GM06990 (cell line): ENCODE measurements at regions not wholly inside any gene's neighbourhood (a gene's known extent, or its start where the extent isn't known, plus 50 kb on each side); places are given as distances from the start of the nearest gene placed in this dataset.

Source experiments
- DNase-seq: peaks from one replicate; pipeline ENCODE4 v3.0.0-alpha.2; 2011; ENCODE audit not compliant: insufficient read length; ENCODE audit errors: extremely low read depth
- H3K27me3 ChIP-seq: replicated peaks from 2 replicates; pipeline ENCODE4 v1.6.0; 2011; ENCODE audit warnings: low read length; ENCODE audit not compliant: control insufficient read depth, insufficient read depth
- H3K36me3 ChIP-seq: 2 replicates; pipeline ENCODE4 v1.5.1; 2011; ENCODE audit warnings: low read length; ENCODE audit not compliant: control insufficient read depth, insufficient read depth
- H3K4me3 ChIP-seq: replicated peaks from 2 replicates; pipeline ENCODE4 v1.5.1; 2011; ENCODE audit warnings: low read depth, mild to moderate bottlenecking, control low read depth, low read length
- CTCF ChIP-seq: IDR thresholded peaks from 2 replicates; pipeline ENCODE4 v1.5.1; 2011; ENCODE audit warnings: low read length, control low read depth, mild to moderate bottlenecking, inconsistent platforms; ENCODE audit not compliant: insufficient read depth, poor library complexity, severe bottlenecking

GRCh38 chr10:57221674-57222073 lies 860.6 kb upstream of the ZWINT start:
- Histone ChIP-seq H3K4me3 (no peak overlapping the region), H3K36me3 (no peaks in the 10 kb centered on the region), H3K27me3 (no peaks in the 10 kb centered on the region)
- no peak for TF ChIP-seq CTCF
- no peak for DNase-seq

- Histone ChIP-seq H3K36me3 (no peaks in the 10 kb centered on the region), H3K27me3 (no peaks in the 10 kb centered on the region), H3K4me3 (no peak overlapping the region)
- no peak for DNase-seq
- TF ChIP-seq CTCF: no peak
Observed at GRCh38 chr10:57218382-57218781, 857.3 kb upstream of the ZWINT start.

DNA sequence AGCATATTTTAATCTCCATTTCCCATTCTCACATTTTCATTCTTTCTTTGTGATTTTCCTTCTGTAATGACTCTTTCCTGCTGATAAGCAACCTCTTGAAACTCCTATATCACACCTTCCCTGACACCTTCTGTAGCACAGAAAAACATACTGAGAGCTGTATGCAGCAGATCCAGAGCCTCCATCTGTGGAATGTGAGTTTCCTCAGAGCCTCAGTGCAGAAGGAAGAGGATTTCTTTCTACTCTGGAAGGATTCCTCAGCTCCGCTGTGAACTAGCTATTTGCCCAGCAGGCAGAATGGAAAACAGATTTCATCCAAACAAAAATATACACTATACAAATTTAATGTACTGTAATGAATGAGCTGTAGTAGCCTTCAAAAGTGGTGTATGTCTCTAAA lies 841.3 kb upstream of the ZWINT start:
- H3K4me3 ChIP-seq: no peak overlapping the region
- H3K36me3 ChIP-seq: no peaks in the 10 kb centered on the region
- TF ChIP-seq CTCF: no peak
- DNase-seq: no peak
- no peaks in the 10 kb centered on the region for H3K27me3 ChIP-seq

DNA sequence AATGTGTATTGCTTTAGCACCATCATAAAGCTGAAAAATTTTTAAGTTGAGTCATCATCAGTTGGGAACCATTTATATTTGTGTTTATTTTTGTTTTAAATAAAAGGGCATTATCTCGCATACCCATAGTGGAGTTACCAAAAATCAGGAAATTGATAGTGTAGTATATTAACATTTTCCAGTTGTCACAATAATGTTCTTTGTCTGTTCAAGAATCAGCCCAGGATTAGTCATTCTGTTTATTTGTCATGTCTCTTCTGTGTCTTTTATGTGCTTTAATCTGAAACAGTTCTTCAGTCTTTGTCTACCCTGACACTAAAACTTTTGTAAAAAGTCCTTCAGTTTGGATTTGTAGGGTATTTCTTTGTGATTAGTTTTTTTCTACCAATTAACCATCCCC lies 827.8 kb upstream of the ZWINT start:
- no peak for DNase-seq
- H3K4me3 ChIP-seq: no peak overlapping the region

DNA sequence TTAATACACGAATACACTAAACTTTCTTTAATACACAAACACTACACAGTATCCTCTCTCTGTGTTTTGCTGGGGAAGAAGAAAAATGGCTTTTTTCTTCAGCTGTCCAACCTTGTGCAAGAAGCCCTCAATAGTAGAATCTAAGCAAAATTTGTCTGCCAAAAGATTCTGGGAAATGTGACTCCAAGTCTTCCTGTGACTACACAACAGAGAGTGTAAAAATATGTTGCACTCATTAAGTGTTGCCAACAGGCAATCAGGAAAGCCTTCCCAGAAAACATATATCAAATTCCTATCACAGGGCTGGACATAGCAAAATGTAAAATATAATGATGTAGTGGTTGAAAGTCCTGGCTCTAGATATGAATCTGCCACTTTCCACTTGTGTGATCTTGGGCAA lies 825.1 kb upstream of the ZWINT start:
- Histone ChIP-seq H3K4me3 (no peak overlapping the region), H3K36me3 (no peaks in the 10 kb centered on the region), H3K27me3 (no peaks in the 10 kb centered on the region)
- DNase-seq: no peak
- no peak for TF ChIP-seq CTCF

More for the DNA sequence above, 827.8 kb upstream of the ZWINT start:
- Histone ChIP-seq H3K27me3 (no peaks in the 10 kb centered on the region), H3K36me3 (no peaks in the 10 kb centered on the region)
- TF ChIP-seq CTCF: no peak

DNA sequence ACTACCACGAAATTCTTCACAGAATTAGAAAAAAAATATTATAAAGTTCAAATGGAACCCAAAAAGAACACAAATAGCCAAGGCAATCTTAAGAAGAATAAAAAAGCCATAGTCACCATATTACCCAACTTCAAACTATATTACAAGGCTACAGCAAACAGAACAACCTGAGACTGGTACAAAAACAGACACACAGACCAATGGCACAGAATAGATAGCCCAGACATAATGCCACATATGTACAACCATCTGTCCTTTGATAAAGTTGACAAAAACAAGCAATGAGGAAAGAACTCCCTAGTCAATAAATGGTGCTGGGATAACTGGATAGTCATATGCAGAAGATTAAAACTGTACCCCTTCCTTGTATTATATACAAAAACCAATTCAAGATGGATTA lies 808.5 kb upstream of the ZWINT start:
- no peak for DNase-seq
- no peaks in the 10 kb centered on the region for H3K36me3 ChIP-seq
- no peak overlapping the region for H3K4me3 ChIP-seq
- TF ChIP-seq CTCF: no peak
- H3K27me3 ChIP-seq: no peaks in the 10 kb centered on the region
